ENCODE measurements at regions not wholly inside any gene's neighbourhood (a gene's known extent, or its start where the extent isn't known, plus 50 kb on each side); places are given as distances from the start of the nearest gene placed in this dataset.
"Not testable (repeated sequence)": the region's sequence is repeated elsewhere in the genome, so short reads cannot be mapped to it uniquely, and the experiment has no call there.

DNA sequence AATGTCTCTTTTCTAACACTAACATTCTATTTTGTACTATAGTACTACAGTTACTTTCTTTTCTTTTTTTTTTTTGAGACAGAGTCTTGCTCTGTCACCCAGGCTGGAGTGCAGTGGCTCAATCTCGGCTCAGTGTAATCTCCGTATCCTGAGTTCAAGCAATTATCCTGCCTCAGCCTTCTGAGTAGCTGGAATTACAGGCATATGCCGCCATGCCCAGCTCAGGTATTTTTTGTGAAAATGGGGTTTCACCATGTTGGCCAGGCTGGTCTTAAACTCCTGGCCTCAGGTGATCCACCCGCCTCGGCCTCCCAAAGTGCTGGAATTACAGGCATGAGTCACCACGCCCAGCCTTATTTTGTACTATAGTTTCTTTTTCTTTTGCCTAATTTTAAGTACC lies 163.9 kb downstream of the GJA1 start:
- TF ChIP-seq CTCF (IDR thresholded peaks at IDR 0.05 in 2 of 3, conservative IDR thresholded peaks at IDR 0.05 in 1 of 3; ENCODE audit: insufficient read depth in 2 of 3, low read depth in 1 of 3, low read length in 3 of 3); ATF1 (CRISPR knock-in tag; IDR thresholded peaks at IDR 0.05); ATF1 (tag; IDR thresholded peaks at IDR 0.05): not testable (repeated sequence)

Measured in K562 (cell line).